Cardiac fibroblast (primary cell): ENCODE measurements at regions not wholly inside any gene's neighbourhood (a gene's known extent, or its start where the extent isn't known, plus 50 kb on each side); places are given as distances from the start of the nearest gene placed in this dataset.

Source experiments
- DNase-seq, 2 donors: peaks; one replicate each; pipeline versions ENCODE4 v3.0.0 to v3.0.0-alpha.2; 2010; ENCODE audit warnings: low read depth in 2 of 2
- H3K4me3 ChIP-seq, 2 donors: replicated peaks in 1 of 2; 1 replicate in 1 of 2; 2 replicates in 1 of 2; pipeline ENCODE4 v1.5.1; 2011; ENCODE audit warnings: low read depth in 2 of 2, low read length in 2 of 2, mild to moderate bottlenecking in 2 of 2, moderate library complexity in 1 of 2
- CTCF ChIP-seq: IDR thresholded peaks from one replicate; pipeline ENCODE4 v1.5.1; 2011; ENCODE audit warnings: low read depth, mild to moderate bottlenecking, low read length, inconsistent platforms

DNA sequence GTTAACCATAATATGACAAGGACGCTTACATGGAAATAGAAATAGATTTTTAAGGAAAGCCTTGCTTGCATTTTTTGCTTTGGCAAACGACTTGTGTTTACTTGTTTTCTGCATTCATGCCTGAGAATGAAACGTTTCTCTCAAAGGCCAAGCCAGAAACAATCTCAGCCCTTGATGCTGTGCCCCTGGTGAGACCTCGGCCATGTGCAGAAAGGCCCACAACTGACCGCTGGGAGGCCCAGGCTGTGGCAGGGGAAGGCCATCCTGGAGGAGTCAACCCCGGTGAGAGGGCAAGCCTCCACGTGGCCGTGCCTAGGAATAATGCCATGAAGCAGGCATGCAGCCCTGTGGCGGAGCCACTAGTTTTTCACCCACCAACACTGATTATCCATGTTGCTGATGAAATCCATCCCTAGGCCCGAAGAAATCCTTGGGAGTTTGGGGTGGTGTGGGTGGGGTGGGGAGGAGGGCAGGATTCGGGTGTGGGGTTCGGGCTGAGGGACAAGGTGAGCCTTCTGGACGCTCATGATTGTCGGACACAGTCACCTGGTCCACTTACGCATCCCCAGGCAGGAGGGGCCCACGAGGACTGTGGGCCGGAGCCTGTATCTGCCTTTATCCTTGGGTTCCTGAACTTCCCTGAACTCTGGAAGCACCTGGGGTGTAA lies 107.6 kb upstream of the APCDD1 start:
- no peak overlapping the region for H3K4me3 ChIP-seq
- no peak for DNase-seq
- TF ChIP-seq CTCF = no peak

GRCh38 chr18:10349561-10349960 lies 104.9 kb upstream of the APCDD1 start:
- TF ChIP-seq CTCF = no peak
- no peak for DNase-seq
- no peak overlapping the region for H3K4me3 ChIP-seq

DNA sequence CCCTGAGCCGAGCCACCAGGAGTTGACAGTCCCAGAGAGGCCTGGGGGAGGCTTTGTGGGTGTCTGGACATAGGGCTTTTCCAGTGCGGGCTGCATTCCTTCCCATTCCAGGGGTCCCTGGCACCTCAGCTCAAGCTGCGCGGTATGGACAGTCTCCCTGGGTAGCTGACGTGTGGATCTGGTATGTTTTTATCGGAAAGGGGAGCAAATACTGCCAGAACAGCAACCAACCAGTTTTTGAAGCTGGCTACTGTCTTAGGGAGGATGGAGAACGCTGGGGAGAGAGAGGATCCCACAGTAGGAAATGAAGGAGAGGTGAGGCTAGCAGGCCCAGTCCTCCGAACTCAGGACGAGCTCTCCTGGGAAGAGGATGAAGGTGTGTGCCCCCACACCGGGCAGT lies 103.8 kb upstream of the APCDD1 start:
- no peak for TF ChIP-seq CTCF
- no peak overlapping the region for H3K4me3 ChIP-seq
- no peak for DNase-seq

- H3K4me3 ChIP-seq = no peak overlapping the region
- DNase-seq = no peak
- TF ChIP-seq CTCF = no peak
Observed at GRCh38 chr18:10351219-10351818, 103.1 kb upstream of the APCDD1 start.

DNA sequence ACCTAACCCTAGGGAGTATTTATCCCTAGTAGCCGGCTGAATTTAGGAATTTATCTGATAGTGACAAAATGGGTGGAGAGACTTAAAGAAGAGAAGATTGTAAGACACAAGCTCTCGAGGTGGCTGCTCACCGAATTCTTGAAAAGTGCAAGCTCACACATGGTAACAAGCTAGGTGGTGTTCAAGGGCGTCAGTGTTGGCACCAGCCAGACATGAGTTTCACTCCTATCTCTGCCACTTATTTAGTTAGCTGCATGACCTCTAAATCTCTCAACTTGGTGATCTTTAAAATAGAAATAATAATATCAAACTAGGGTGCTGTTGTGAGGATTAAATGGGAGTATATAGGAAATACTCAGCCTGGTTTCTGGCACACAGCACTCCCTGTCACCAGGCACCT lies 102.6 kb upstream of the APCDD1 start:
- no peak for TF ChIP-seq CTCF
- no peak overlapping the region for H3K4me3 ChIP-seq
- no peak for DNase-seq

- TF ChIP-seq CTCF = no peak
- no peak for DNase-seq
- H3K4me3 ChIP-seq = no peak overlapping the region
Observed at GRCh38 chr18:10352671-10353070, 101.8 kb upstream of the APCDD1 start.

- peak; percentile 29 to 64 for DNase-seq
- H3K4me3 ChIP-seq = no peak overlapping the region
- TF ChIP-seq CTCF = no peak
Observed at GRCh38 chr18:10353791-10354190, 100.6 kb upstream of the APCDD1 start.
